ENCODE measurements at regions not wholly inside any gene's neighbourhood (a gene's known extent, or its start where the extent isn't known, plus 50 kb on each side); places are given as distances from the start of the nearest gene placed in this dataset.

GRCh38 chr7:118573085-118573484 lies 348.6 kb downstream of the ANKRD7 start:
- H3K27me3 ChIP-seq (ENCODE audit: insufficient read depth, low read length), result no peaks in the 10 kb centered on the region

GRCh38 chr7:118575393-118575948 lies 351.0 kb downstream of the ANKRD7 start:
- H3K4me1 ChIP-seq (ENCODE audit: insufficient read depth, low read length), result no peaks in the 10 kb centered on the region
- no peaks in the 10 kb centered on the region for H3K27me3 ChIP-seq (ENCODE audit: insufficient read depth, low read length)
- H3K9me3 ChIP-seq (ENCODE audit: low read depth, low read length), result no peaks in the 10 kb centered on the region
- no peak overlapping the region for H3K4me3 ChIP-seq (ENCODE audit: low read length)

More at GRCh38 chr7:118573085-118573484, 348.6 kb downstream of the ANKRD7 start:
- Histone ChIP-seq H3K9me3 (ENCODE audit: low read depth, low read length) (no peaks in the 10 kb centered on the region), H3K4me1 (ENCODE audit: insufficient read depth, low read length) (no peaks in the 10 kb centered on the region), H3K4me3 (ENCODE audit: low read length) (no peak overlapping the region)

DNA sequence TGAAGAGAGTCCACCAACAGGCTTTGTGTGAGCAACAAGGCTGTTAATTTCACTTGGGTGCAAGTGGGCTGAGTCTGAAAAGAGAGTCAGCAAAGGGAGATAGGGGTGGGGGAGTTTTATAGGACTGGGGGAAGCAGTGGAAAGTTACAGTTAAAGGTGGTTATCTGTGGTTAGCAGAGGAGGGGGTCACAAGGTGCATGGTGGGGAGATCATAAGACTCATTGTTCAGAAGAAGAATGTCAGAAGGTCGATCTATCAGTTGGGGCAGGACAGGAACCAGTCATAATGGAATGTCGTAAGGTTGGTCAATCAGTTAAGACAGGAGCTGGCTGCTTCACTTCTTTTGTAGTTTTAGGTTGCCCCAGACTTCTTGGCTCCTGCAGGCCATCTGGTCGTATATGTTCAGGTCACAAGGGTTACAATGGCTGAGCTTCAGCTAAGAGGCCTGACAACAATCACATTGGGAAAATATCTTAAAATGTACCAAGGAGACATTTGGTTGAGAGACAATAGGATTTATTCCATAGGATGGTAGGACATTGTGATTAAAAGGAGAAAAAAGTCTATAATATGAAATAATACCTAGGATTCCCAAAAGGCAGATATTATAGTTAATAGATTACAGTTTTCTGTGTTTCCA lies 356.4 kb downstream of the ANKRD7 start:
- Histone ChIP-seq H3K27me3 (ENCODE audit: insufficient read depth, low read length) (no peaks in the 10 kb centered on the region), H3K4me3 (ENCODE audit: low read length) (no peak overlapping the region), H3K9me3 (ENCODE audit: low read depth, low read length) (no peaks in the 10 kb centered on the region), H3K4me1 (ENCODE audit: insufficient read depth, low read length) (no peaks in the 10 kb centered on the region)

GRCh38 chr7:118583641-118584040 lies 359.1 kb downstream of the ANKRD7 start:
- H3K4me3 ChIP-seq (ENCODE audit: low read length), result no peak overlapping the region
- H3K4me1 ChIP-seq (ENCODE audit: insufficient read depth, low read length), result no peaks in the 10 kb centered on the region
- no peaks in the 10 kb centered on the region for H3K27me3 ChIP-seq (ENCODE audit: insufficient read depth, low read length)
- no peaks in the 10 kb centered on the region for H3K9me3 ChIP-seq (ENCODE audit: low read depth, low read length)

- H3K27me3 ChIP-seq (ENCODE audit: insufficient read depth, low read length), result no peaks in the 10 kb centered on the region
- H3K9me3 ChIP-seq (ENCODE audit: low read depth, low read length), result no peaks in the 10 kb centered on the region
- H3K4me1 ChIP-seq (ENCODE audit: insufficient read depth, low read length), result no peaks in the 10 kb centered on the region
- H3K4me3 ChIP-seq (ENCODE audit: low read length), result no peak overlapping the region
Measured at GRCh38 chr7:118586248-118586647, 361.7 kb downstream of the ANKRD7 start.

DNA sequence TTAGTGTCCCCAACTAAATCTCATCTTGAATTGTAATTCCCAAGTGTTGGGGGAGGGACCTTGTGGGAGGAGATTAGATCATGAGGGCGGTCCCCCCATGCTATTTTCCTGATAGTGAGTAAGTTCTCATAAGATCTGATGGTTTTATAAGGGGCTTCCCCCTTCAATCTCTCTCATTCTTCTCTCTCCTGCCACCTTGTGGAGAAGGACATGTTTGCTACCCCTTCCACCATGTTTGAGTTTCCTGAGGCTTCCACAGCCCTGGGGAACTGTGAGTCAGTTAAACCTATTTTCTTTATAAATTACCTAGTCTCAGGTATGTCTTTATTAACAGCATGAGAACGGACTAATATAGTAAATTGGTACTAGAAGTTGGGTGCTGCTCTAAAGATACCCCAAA lies 365.6 kb downstream of the ANKRD7 start:
- Histone ChIP-seq H3K9me3 (ENCODE audit: low read depth, low read length) (no peaks in the 10 kb centered on the region), H3K27me3 (ENCODE audit: insufficient read depth, low read length) (no peaks in the 10 kb centered on the region), H3K4me3 (ENCODE audit: low read length) (no peak overlapping the region), H3K4me1 (ENCODE audit: insufficient read depth, low read length) (no peaks in the 10 kb centered on the region)

DNA sequence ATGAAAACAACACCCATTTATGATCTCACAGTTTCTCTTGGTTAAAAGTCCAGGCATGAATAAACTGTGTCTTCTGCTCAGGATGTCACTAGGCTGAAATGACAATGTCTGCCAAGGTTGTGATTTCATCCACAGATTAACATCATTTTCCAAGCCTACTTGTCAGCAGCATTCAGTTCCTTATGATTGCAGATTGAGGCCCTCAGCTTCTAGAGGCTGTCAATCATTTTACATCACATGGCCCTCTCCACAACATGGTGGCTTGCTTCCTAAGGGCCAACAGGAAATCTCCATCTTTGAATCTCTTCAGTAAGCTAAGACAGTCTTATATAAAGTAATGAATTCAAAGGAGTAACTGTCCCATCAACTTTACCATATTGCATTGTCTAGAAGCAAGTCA lies 377.6 kb downstream of the ANKRD7 start:
- no peaks in the 10 kb centered on the region for H3K9me3 ChIP-seq (ENCODE audit: low read depth, low read length)
- no peaks in the 10 kb centered on the region for H3K4me1 ChIP-seq (ENCODE audit: insufficient read depth, low read length)
- H3K4me3 ChIP-seq (ENCODE audit: low read length), result no peak overlapping the region
- no peaks in the 10 kb centered on the region for H3K27me3 ChIP-seq (ENCODE audit: insufficient read depth, low read length)

- no peak overlapping the region for H3K4me3 ChIP-seq (ENCODE audit: low read length)
- no peaks in the 10 kb centered on the region for H3K27me3 ChIP-seq (ENCODE audit: insufficient read depth, low read length)
- no peaks in the 10 kb centered on the region for H3K9me3 ChIP-seq (ENCODE audit: low read depth, low read length)
- no peaks in the 10 kb centered on the region for H3K4me1 ChIP-seq (ENCODE audit: insufficient read depth, low read length)
Measured at GRCh38 chr7:118606602-118607001, 382.1 kb downstream of the ANKRD7 start.

DNA sequence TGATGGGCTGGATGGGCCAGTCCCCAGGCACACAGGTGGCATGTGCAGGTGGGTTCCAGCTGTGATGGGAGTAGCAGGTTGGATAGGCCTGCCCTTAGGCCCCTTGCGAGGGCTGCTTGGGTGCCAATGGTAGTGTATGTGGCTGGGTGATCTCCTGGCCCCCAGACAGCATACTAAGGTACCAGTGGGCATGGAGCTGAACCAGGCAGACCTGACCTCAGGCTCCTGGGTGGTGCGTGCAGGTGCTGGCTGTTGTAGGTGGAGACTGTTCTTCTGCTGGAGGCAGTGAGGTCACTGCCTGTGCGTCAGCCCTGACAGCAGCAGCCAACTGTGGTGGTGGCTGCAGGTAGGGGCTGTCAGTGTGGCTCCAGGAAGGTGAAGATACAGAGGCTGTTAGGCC lies 384.7 kb downstream of the ANKRD7 start:
- Histone ChIP-seq H3K4me1 (ENCODE audit: insufficient read depth, low read length) (no peaks in the 10 kb centered on the region), H3K4me3 (ENCODE audit: low read length) (no peak overlapping the region), H3K9me3 (ENCODE audit: low read depth, low read length) (no peaks in the 10 kb centered on the region), H3K27me3 (ENCODE audit: insufficient read depth, low read length) (no peaks in the 10 kb centered on the region)

GRCh38 chr7:118615681-118616080 lies 391.2 kb downstream of the ANKRD7 start:
- Histone ChIP-seq H3K4me1 (ENCODE audit: insufficient read depth, low read length) (no peaks in the 10 kb centered on the region), H3K4me3 (ENCODE audit: low read length) (no peak overlapping the region), H3K27me3 (ENCODE audit: insufficient read depth, low read length) (no peaks in the 10 kb centered on the region), H3K9me3 (ENCODE audit: low read depth, low read length) (no peaks in the 10 kb centered on the region)

GRCh38 chr7:118621810-118622360 lies 397.4 kb downstream of the ANKRD7 start:
- H3K9me3 ChIP-seq (ENCODE audit: low read depth, low read length), result no peaks in the 10 kb centered on the region
- H3K27me3 ChIP-seq (ENCODE audit: insufficient read depth, low read length), result no peaks in the 10 kb centered on the region
- H3K4me1 ChIP-seq (ENCODE audit: insufficient read depth, low read length), result no peaks in the 10 kb centered on the region
- no peak overlapping the region for H3K4me3 ChIP-seq (ENCODE audit: low read length)

- Histone ChIP-seq H3K27me3 (ENCODE audit: insufficient read depth, low read length) (no peaks in the 10 kb centered on the region), H3K4me3 (ENCODE audit: low read length) (no peak overlapping the region), H3K9me3 (ENCODE audit: low read depth, low read length) (no peaks in the 10 kb centered on the region), H3K4me1 (ENCODE audit: insufficient read depth, low read length) (no peaks in the 10 kb centered on the region)
Measured at GRCh38 chr7:118626739-118627138, 402.2 kb downstream of the ANKRD7 start.

DNA sequence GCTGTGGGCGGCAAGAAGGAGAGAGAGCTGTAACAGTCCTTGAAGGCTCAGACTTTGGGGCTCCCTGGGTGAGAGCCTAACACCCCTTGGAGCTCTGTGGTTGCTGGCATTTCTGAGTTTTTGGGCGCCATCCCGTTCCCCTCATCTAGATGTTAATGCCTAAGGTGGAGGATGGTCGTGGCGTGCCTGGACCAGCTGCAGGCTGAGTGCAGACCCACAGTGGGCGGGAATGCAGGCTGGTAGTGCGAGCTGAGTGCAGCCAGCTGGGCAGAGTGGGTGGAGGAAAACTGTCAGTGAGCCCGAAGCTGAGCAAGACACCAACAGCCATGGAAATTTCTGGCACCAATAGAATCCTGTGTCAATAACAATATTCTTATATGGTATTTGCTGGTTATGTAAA lies 403.0 kb downstream of the ANKRD7 start:
- Histone ChIP-seq H3K4me3 (ENCODE audit: low read length) (no peak overlapping the region), H3K9me3 (ENCODE audit: low read depth, low read length) (no peaks in the 10 kb centered on the region), H3K27me3 (ENCODE audit: insufficient read depth, low read length) (no peaks in the 10 kb centered on the region), H3K4me1 (ENCODE audit: insufficient read depth, low read length) (no peaks in the 10 kb centered on the region)

GRCh38 chr7:118629898-118630438 lies 405.5 kb downstream of the ANKRD7 start:
- Histone ChIP-seq H3K9me3 (ENCODE audit: low read depth, low read length) (no peaks in the 10 kb centered on the region), H3K4me1 (ENCODE audit: insufficient read depth, low read length) (no peaks in the 10 kb centered on the region), H3K4me3 (ENCODE audit: low read length) (no peak overlapping the region), H3K27me3 (ENCODE audit: insufficient read depth, low read length) (no peaks in the 10 kb centered on the region)

DNA sequence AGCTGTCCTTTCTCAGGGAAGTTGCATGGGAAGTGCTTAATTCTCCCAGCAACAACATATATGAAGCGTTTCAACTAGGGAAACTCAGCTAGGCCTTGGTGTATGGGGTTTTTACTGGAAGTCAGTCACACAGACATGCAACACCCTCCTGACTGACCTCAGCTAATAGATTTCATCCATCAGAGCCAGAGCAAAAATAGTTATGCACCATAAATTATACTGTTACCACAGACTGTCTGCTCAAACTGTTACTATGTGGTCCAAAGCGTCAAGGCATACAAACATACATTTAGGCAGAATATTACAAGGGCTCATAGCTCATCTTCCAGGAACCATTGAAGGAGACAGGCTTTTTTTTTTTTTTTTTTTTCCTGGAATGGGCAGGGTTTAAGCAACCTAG lies 417.9 kb downstream of the ANKRD7 start:
- Histone ChIP-seq H3K9me3 (ENCODE audit: low read depth, low read length) (no peaks in the 10 kb centered on the region), H3K27me3 (ENCODE audit: insufficient read depth, low read length) (no peaks in the 10 kb centered on the region), H3K4me3 (ENCODE audit: low read length) (no peak overlapping the region), H3K4me1 (ENCODE audit: insufficient read depth, low read length) (no peaks in the 10 kb centered on the region)

- Histone ChIP-seq H3K4me1 (ENCODE audit: insufficient read depth, low read length) (no peaks in the 10 kb centered on the region), H3K4me3 (ENCODE audit: low read length) (no peak overlapping the region), H3K27me3 (ENCODE audit: insufficient read depth, low read length) (no peaks in the 10 kb centered on the region), H3K9me3 (ENCODE audit: low read depth, low read length) (no peaks in the 10 kb centered on the region)
Measured at GRCh38 chr7:118644346-118644745, 419.8 kb downstream of the ANKRD7 start.
